Heart left ventricle (tissue), 16 donors: ENCODE measurements at regions not wholly inside any gene's neighbourhood (a gene's known extent, or its start where the extent isn't known, plus 50 kb on each side); places are given as distances from the start of the nearest gene placed in this dataset.

ENCODE experiments used
- ATAC-seq, 4 donors: fragments of 200-7000 bp; cut with Tn5 transposase; one replicate each; pipeline ENCODE4 v1.9.1; 2020 to 2022; ENCODE audit warnings: moderate library complexity in 4 of 4, mild to moderate bottlenecking in 3 of 4, moderate number of reproducible peaks in 1 of 4
- DNase-seq, 5 donors: peaks; one replicate each; pipeline ENCODE4 v3.0.0-alpha.2; 2020
- H3K27ac ChIP-seq, 12 donors: fragments of 200-600 bp; sonication (generic) in 4 of 12; one replicate each; pipeline versions ENCODE4 v1.5.0 to v1.8.0; 2016 to 2022; ENCODE audit warnings: mild to moderate bottlenecking in 2 of 12
- H3K27me3 ChIP-seq, 9 donors: fragments of 200-600 bp; sonication (generic) in 2 of 9; one replicate each; pipeline versions ENCODE4 v1.5.1 to v1.8.0; 2016 to 2022; ENCODE audit warnings: mild to moderate bottlenecking in 3 of 9
- H3K36me3 ChIP-seq, 9 donors: fragments of 200-600 bp; sonication (generic) in 2 of 9; one replicate each; pipeline versions ENCODE4 v1.5.0 to v1.8.0; 2018 to 2022; ENCODE audit warnings: mild to moderate bottlenecking in 2 of 9
- H3K4me1 ChIP-seq, 12 donors: fragments of 200-600 bp; sonication (generic) in 4 of 12; one replicate each; pipeline versions ENCODE4 v1.5.0 to v1.8.0; 2016 to 2022; ENCODE audit warnings: mild to moderate bottlenecking in 3 of 12
- H3K4me3 ChIP-seq, 12 donors: fragments of 200-600 bp; sonication (generic) in 4 of 12; one replicate each; pipeline versions ENCODE4 v1.5.0 to v1.8.0; 2017 to 2022; ENCODE audit warnings: mild to moderate bottlenecking in 9 of 12, moderate library complexity in 4 of 12
- H3K9me3 ChIP-seq, 12 donors: fragments of 200-600 bp; sonication (generic) in 4 of 12; one replicate each; pipeline versions ENCODE4 v1.5.0 to v1.8.0; 2016 to 2022; ENCODE audit warnings: mild to moderate bottlenecking in 1 of 12
- POLR2A ChIP-seq, 2 donors: fragments of 450-650 bp; IDR thresholded peaks; one replicate each; pipeline ENCODE4 v1.6.1; 2017; ENCODE audit warnings: antibody characterized with exemption in 2 of 2, mild to moderate bottlenecking in 2 of 2, moderate library complexity in 2 of 2
- WGBS, 4 donors: extraction: QIAGEN DNeasy Blood & Tissue Kit in 2 of 4; methylation state at CpG; one replicate each; pipeline versions ENCODE4 v1.1.5 to v1.1.7; 2013 to 2018; 5-methylcytosine and 5-hydroxymethylcytosine counted together
- intact Hi-C, 10 donors: fragments of 100-400 bp; cut with DNase I; formaldehyde crosslinking; loops; one replicate each; pipeline versions ENCODE4 v1.11.1 to v1.14.2; 2022
- TF ChIP-seq, protein P1 (sequence below), 12 donors: fragments of 200-600 bp; sonication (generic) in 4 of 12; IDR thresholded peaks; one replicate each; pipeline versions ENCODE4 v1.5.0 to v1.8.0; 2018 to 2022; ENCODE audit warnings: antibody characterized with exemption in 12 of 12, mild to moderate bottlenecking in 5 of 12
- donor health status: ischemic (EF 13 %, LVEDD 7.1; RV severe dilation, severe dysfunction).
- donor health status: healthy with polysubstance abuse.
- donor health status: DM: no; HTN: yes; CAD: no.
- donor health status: DM: no; HTN: no; CAD: no.
- donor health status: ischemic (EF 25% LVEDD 6.9; RV normal size, moderate dysfunction).
- donor health status: ischemic (EF 25% LVEDD 5.7; RV mildly dilated, moderate dysfunction).
- donor health status: healthy.
- donor health status: DM: yes; HTN: yes; CAD: no.
- donor health status: ischemic (EF 35%, LVEDD 5.7; RV mildly dilated, moderate dysfunction).
- donor health status: nonischemic (EF 11% LVEDD 7.7; RV severe dilation, severe dysfunction).
- donor health status: DM: yes; HTN: yes; CAD: no.
- donor health status: PGD.
- donor health status: ischemic (EF 29% LVEDD 5.4; RV normal size, mild dysfunction).
- donor health status: nonischemic (EF 23%, LVEDD 6.1; RV moderate dilation, normal function).

DNA sequence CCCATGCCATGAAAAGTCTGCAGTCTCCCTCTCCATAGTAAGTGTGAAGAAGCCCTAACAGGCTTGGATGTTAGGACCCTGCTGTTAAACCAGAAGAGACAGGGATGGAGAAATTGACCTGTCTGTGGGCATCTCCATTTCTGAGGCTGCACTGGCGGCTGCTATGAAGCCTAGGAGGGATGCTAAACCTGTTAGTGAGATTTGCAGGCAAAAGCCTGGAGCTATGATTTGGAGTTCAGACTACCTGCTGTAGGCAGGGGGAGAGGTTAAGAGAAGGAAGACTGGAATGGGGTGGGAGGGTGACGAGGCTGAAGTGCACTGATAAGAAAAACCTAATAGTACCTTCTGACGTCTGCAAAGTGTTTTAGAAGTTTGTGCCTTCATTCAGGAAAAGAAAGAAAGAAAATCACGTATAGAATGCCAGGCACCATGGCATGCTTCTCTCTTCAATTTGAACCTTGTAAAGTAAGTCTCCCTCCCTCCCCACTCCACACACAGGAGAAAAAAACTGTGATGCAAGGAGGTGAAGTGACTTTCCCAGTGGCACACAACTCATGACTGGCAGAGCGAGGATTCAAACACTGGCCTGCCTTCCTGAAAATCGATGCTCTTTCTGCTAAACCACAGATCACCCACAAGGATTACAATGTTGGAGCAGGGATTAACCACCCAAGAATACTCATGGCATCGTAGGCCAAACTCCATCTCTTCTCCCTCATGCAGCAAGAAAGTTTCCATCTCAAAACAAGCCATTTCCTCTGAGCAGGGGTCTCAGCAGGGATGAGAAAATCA is 98.5 kb upstream of the PKDCC start:
- peaks cover 0 to 47% (median 21%) of the 10 kb centered on the region in 12 donors for H3K4me1 ChIP-seq
- no peaks in the 10 kb centered on the region for H3K9me3 ChIP-seq
- no peak for DNase-seq
- ATAC-seq, result no peak
- WGBS, 4 donors, result 65 to 78% (median 69%) methylated on average over 7 of the region's 7 CpGs
- no peak overlapping the region for H3K27ac ChIP-seq
- no peak overlapping the region for H3K4me3 ChIP-seq
- intact Hi-C loops, result loop anchor here in 3 of 10 donors (5.0 kb wide), 3 partner anchors 98 to 108 kb away; partner anchors contain the start of gene PKDCC (in 1 of the 3)
- TF ChIP-seq POLR2A (IDR thresholded peaks at IDR 0.05), result no peak
- TF ChIP-seq, protein P1, sequence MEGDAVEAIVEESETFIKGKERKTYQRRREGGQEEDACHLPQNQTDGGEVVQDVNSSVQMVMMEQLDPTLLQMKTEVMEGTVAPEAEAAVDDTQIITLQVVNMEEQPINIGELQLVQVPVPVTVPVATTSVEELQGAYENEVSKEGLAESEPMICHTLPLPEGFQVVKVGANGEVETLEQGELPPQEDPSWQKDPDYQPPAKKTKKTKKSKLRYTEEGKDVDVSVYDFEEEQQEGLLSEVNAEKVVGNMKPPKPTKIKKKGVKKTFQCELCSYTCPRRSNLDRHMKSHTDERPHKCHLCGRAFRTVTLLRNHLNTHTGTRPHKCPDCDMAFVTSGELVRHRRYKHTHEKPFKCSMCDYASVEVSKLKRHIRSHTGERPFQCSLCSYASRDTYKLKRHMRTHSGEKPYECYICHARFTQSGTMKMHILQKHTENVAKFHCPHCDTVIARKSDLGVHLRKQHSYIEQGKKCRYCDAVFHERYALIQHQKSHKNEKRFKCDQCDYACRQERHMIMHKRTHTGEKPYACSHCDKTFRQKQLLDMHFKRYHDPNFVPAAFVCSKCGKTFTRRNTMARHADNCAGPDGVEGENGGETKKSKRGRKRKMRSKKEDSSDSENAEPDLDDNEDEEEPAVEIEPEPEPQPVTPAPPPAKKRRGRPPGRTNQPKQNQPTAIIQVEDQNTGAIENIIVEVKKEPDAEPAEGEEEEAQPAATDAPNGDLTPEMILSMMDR (IDR thresholded peaks at IDR 0.05), result no peak
- no peaks in the 10 kb centered on the region for H3K36me3 ChIP-seq
- H3K27me3 ChIP-seq, result no peaks in the 10 kb centered on the region

DNA sequence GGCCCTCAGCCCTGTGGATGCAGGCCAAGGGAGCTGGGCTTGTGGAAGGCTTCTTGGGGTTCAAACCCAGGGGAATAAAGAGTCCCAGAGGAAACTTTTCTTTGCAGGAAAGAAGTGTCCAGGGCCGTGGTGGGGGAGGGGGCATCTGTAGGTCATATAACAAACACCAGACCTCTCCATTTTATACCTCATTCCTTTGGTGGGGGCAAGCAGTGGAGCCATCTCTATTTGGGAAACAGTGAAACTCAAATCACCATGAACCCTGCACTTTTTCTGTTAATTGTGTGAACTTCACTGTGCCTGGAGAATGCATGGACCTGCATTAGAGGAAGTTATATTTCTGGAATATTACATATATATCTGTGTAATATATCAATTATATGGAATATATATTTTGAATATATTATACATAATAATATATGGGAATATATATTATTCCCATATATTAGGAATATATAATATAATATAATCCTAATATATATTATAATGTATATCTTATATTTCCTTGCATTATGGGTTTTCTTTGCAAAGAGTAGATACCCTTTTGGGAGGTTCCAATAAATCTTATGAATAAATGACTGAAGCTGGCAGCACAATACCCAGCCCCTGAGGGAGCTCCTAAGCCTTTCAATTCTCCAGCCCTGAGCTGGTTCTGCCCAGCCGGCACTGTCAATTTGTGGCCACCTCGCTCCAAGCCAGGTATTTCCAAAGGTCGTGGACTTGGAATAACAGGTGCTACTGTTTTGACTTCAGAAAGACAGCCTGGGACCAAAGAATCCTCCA is 97.7 kb upstream of the PKDCC start:
- H3K27me3 ChIP-seq, result no peaks in the 10 kb centered on the region
- 80 to 91% (median 89%) methylated on average over 4 of the region's 4 CpGs for WGBS, 4 donors
- no peak overlapping the region for H3K27ac ChIP-seq
- ATAC-seq (no peak), DNase-seq (no peak)
- peaks cover 0 to 42% (median 17%) of the 10 kb centered on the region in 12 donors for H3K4me1 ChIP-seq
- H3K9me3 ChIP-seq, result no peaks in the 10 kb centered on the region
- no peak overlapping the region for H3K4me3 ChIP-seq
- TF ChIP-seq, protein P1 (IDR thresholded peaks at IDR 0.05), result no peak
- no peak for TF ChIP-seq POLR2A (IDR thresholded peaks at IDR 0.05)
- intact Hi-C loops, result loop anchor here in 4 of 10 donors (5.0 to 10.0 kb wide), 4 partner anchors 95 to 107 kb away; partner anchors contain the start of gene PKDCC (in 2 of the 4)
- H3K36me3 ChIP-seq, result no peaks in the 10 kb centered on the region

DNA sequence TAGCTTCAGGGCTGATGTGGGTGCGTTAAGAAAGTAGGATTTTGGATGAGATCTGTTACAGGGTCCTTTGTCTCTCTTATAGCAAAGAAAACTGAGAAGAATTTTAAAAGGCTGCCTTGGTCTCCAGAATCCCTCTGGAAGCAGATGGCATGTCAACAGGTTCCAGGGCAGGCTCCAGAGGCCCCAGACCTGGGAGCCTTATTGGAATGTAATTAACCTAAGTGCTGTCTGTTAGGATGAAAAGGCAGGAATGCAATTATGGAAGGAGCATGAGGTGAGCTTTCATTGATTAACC is 97.2 kb upstream of the PKDCC start:
- H3K4me1 ChIP-seq, result peaks cover 0 to 42% (median 16%) of the 10 kb centered on the region in 12 donors
- TF ChIP-seq POLR2A (IDR thresholded peaks at IDR 0.05), result no peak
- TF ChIP-seq, protein P1 (IDR thresholded peaks at IDR 0.05), result no peak
- intact Hi-C loops, result loop anchor here in 1 of 10 donors (10.0 kb wide), 1 partner anchor 94 kb away; the partner anchor contains the start of gene PKDCC

More for the DNA sequence above, 97.2 kb upstream of the PKDCC start:
- no peak overlapping the region for H3K27ac ChIP-seq
- no peaks in the 10 kb centered on the region for H3K36me3 ChIP-seq
- no peaks in the 10 kb centered on the region for H3K9me3 ChIP-seq
- no peak overlapping the region for H3K4me3 ChIP-seq
- ATAC-seq (no peak), DNase-seq (no peak)
- WGBS, 4 donors, result 93 to 100% (median 95%) methylated on average over 1 of the region's 1 CpG
- H3K27me3 ChIP-seq, result no peaks in the 10 kb centered on the region
